Peyer's patch (tissue), 4 donors: ENCODE measurements at regions not wholly inside any gene's neighbourhood (a gene's known extent, or its start where the extent isn't known, plus 50 kb on each side); places are given as distances from the start of the nearest gene placed in this dataset.

Experiments
- CTCF ChIP-seq, 6 experiments: fragments of 450-650 bp in 4 of 6; fragments of 200-600 bp in 2 of 6; sonication (generic) in 1 of 6; IDR thresholded peaks; one replicate each; pipeline ENCODE4 v1.5.1; 2017 to 2019; ENCODE audit warnings: antibody characterized with exemption in 6 of 6, mild to moderate bottlenecking in 3 of 6, moderate library complexity in 1 of 6
- POLR2A ChIP-seq, 2 donors: fragments of 450-650 bp; IDR thresholded peaks; one replicate each; pipeline ENCODE4 v1.5.1; 2017; ENCODE audit warnings: antibody characterized with exemption in 2 of 2, mild to moderate bottlenecking in 2 of 2, moderate library complexity in 2 of 2

GRCh38 chr5:2299388-2300220, 416.9 kb upstream of the IRX4 start:
- TF ChIP-seq POLR2A (IDR thresholded peaks at IDR 0.05), result no peak
- no peak for TF ChIP-seq CTCF (IDR thresholded peaks at IDR 0.05)
